T47D (cell line): ENCODE measurements at regions not wholly inside any gene's neighbourhood (a gene's known extent, or its start where the extent isn't known, plus 50 kb on each side); places are given as distances from the start of the nearest gene placed in this dataset.
"Not testable (repeated sequence)": the region's sequence is repeated elsewhere in the genome, so short reads cannot be mapped to it uniquely, and the experiment has no call there.

ENCODE experiments used
- DNase-seq, 2 experiments: peaks; one replicate each; pipeline versions ENCODE4 v3.0.0 to v3.0.0-alpha.2; 2011 to 2012; ENCODE audit warnings: low read depth in 1 of 2, low spot score in 1 of 2
- JUND ChIP-seq: IDR thresholded peaks from 2 replicates; pipeline ENCODE4 v1.6.1; 2012; ENCODE audit warnings: low read depth
- in situ Hi-C: cut with HindIII; loops from 2 replicates; pipeline ENCODE4 v1.10.0; 2016; ENCODE audit warnings: low sequenced_read_pairs, low pct_unique_long_range_greater_than_20kb

DNA sequence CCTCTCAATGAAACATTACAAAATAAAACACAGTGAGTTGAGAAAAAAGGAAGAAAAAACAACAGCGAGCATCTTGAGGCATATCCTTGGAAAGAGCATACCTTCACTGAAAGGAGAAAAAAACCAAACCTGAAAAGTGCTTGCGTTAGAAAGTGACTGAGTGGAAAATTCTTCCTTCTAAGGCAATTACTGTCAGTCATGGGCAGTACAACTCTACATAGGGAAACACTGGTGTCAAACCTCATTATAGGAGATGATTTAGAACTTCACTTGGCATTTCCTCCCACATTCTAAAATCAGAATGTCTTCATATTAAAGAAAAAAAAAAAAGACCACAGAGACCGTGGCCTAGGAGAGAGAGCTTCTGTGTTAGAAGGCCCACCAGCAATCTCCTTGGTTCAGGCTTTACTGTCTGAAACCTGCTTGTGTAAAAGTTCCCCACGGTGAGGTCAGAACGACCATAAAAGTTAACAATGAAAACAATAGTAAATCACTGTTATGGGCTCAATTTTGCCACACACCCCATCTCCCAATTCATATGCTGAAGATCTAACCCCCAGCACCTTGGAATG, 91.1 kb upstream of the CRY1 start:
- DNase-seq: no peak
- in situ Hi-C loops: no loop called here
- TF ChIP-seq JUND: no peak

DNA sequence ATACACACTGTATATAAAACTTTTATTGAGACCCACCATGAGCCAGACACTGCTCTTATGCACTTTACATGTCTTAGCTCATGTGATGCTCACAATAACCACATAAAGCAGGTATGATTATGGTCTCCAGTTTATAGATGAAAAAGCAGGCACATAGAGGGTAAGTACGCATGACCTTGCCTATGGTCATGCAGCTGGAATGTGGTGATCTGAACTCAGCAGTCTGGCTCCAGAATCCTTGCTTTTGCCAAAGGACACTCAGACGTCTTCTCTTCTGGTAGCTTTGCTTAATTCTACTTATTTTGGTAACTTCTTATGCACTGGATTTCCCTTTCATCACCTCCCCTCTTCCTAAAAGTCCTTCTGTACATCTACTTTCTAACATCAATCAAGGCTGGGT, 103.3 kb upstream of the CRY1 start:
- TF ChIP-seq JUND: no peak
- no peak for DNase-seq
- in situ Hi-C loops: no loop called here

DNA sequence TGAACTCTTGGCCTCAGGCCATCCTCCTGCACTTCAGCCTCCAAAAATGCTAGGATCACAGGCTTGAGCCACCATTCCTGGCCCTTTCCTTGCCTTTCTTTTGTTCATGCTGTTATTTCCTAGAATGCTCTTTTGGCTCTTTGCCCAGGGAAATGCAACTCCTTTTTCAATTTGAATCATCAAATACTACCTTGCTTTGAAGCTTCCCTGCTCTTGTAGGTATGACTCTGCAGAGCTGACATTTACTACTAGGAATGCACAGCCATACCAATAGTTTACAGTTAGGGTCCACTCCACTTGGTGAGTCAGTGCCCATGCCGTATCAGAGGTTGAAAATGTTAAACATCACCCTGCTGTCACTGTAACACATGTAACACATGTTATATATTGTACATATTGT, 107.0 kb upstream of the CRY1 start:
- no peak for TF ChIP-seq JUND
- in situ Hi-C loops: no loop called here

DNA sequence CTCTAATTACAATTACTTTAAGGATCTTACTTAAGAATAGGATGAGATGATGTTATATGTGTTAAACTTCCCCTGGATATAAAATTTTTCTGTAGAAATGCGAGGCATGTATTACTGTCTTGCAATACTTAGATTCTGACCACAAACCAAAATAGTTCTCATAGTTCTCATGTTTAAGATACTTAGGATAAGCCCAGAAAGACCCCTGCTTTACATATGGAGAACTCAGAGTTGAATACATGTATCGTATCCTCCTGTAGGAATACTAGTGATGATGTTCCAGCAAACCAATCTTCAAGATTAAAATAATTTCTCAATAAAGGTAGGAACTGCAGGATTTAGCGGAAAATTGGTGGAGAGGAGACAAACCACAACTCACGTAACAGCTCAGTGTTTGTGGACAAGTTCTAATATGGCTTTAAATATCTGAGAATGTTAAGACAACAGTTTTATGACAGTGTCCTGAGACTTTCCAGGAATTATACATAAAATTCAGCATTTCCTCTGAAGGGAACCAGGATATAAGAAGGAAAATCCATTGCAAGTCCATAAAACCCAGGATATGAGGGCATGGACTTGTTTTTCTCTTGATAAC, 114.7 kb upstream of the CRY1 start:
- TF ChIP-seq JUND: no peak
- no peak for DNase-seq
- in situ Hi-C loops: no loop called here

More for the DNA sequence above, 107.0 kb upstream of the CRY1 start:
- no peak for DNase-seq

DNA sequence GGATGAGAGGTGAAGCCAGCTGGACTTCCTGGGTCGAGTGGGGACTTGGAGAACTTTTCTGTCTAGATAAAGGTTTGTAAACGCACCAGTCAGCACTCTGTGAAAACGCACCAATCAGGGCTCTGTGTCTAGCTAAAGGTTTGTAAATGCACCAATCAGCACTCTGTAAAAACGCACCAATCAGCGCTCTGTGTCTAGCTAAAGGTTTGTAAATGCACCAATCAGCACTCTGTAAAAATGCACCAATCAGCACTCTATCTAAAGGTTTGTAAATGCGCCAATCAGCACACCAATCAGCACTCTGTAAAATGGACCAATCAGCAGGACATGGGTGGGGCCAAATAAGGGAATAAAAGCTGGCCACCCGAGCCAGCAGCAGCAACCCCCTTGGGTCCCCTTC, 116.4 kb upstream of the CRY1 start:
- DNase-seq, in situ Hi-C loops: not testable (repeated sequence)

DNA sequence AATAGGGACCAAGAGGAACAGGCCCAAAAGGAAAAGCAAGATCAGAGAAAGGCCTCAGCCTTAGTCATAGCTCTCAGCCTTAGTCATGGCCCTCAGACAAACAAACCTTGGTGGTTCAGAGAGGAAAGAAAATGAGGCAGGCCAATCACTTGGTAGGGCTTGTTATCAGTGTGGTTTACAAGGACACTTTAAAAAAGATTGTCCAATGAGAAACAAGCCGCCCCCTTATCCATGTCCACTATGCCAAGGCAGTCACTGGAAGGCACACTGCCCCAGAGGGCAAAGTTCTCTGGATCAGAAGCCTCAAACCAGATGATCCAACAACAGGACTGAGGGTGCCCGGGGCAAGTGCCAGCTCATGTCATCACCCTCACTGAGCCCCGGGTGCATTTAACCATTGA, 121.0 kb upstream of the CRY1 start:
- DNase-seq, in situ Hi-C loops: not testable (repeated sequence)

DNA sequence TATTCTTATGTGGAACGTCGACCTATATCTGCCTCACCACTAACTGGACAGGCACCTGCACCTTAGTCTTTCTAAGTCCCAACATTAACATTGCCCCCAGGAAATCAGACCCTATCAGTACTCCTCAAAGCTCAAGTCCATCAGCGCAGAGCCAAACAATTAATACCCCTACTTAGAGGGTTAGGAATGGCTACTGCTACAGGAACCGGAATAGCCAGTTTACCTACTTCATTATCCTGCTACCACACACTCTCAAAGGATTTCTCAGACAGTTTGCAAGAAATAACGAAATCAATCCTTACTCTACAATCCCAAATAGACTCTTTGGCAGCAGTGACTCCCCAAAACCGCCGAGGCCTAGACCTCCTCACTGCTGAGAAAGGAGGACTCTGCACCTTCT, 123.1 kb upstream of the CRY1 start:
- peak in 1 of 2 experiments; percentile 54 for DNase-seq
- in situ Hi-C loops: not testable (repeated sequence)

DNA sequence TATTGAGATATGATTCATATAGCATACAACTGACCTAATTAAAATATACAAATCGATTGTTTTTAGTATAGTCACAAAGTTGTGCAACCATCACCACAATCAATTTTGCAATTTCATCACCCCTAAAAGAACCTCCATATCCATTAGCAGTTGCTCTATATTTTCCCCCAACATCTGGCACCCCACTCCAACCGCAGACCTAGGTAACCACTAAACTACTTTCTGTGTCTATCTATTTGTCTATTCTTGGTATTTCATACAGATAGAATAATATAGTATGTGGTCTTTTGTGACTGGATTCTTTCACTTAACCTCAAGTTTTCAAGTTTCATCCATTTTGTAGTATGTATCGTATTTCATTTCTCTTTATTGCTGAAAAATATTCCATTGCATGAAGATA, 126.0 kb upstream of the CRY1 start:
- in situ Hi-C loops: no loop called here
- no peak for DNase-seq
- no peak for TF ChIP-seq JUND

DNA sequence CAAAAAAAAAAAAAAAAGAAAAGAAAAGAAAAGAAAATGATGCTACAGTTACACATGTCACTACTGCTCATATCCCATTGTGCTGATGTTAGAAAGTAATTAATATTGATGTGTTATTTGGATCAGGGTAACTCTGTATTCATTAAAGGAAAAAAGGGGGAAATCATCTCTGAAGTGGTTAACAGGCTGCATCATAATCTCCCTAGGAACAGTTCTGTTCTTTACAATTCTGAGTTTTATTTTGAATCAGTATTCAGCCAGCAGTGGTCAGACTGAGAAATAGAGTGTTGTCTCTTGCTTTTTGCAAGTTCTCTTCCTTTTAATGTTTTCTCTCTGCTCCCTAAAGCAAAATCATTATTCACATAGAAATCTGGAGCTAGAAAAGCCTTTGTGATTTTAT, 128.6 kb upstream of the CRY1 start:
- no peak for TF ChIP-seq JUND
- no peak for DNase-seq
- in situ Hi-C loops: no loop called here

DNA sequence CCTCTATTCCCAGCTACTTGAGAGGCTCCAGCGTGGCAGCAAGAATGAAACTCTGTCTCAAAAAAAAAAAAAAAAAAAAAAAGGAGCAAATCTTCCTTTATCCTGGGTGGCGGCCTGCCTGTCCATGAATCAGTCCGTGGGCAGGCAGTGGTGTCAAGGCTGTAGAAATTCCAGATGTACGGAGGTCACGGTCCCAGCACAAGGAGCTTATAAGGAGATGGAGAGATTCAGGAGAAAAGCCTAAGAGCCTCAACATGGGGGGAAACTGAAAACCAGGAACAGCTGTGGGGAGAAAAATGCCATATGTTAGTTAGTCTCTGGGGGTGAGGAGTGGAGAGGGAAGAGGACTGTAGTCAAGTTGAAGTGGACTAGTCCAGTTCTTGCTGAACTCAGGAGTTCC, 130.5 kb upstream of the CRY1 start:
- DNase-seq: peak in 1 of 2 experiments; percentile 24
- TF ChIP-seq JUND: no peak
- in situ Hi-C loops: no loop called here

DNA sequence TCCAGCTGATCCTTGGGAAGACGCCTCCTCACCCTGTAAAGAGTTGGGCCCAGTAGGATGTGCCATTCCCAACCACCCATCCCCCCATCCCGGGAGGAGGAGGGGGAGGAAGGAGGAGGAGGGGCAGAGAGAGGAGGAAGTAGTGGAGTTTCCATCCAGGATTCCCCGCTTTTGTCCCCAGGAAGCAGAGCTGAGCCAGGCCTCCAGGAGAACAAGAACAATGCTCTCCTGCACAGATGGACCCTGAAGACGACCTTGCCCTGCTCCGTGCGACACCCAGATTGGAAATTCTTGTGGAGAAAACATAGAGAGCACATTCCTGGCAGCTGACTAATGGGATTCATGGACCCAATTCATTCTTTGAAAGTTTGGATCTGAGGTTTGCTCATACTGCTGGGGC, 132.3 kb upstream of the CRY1 start:
- in situ Hi-C loops: no loop called here
- no peak for DNase-seq
- TF ChIP-seq JUND: no peak

DNA sequence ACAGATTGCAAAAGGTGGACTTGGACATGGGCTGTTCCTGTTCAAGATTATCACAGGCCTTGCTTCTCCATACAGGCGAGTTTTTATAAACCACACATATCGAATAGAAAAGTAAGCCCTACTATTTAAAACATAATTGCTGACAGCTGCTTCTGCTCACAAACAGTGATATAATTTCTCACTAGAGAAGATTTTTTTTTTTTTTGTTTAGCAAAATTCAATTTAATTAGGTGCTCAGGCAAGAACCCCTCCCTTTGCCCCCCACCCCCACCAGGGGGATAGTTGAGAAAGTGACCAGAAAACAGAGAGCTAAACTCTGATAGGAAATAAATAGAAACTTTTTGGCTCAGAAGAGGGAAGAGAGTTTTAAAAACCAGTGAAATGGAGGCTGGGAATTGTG, 132.8 kb upstream of the CRY1 start:
- DNase-seq: no peak
- in situ Hi-C loops: no loop called here
- TF ChIP-seq JUND: no peak

DNA sequence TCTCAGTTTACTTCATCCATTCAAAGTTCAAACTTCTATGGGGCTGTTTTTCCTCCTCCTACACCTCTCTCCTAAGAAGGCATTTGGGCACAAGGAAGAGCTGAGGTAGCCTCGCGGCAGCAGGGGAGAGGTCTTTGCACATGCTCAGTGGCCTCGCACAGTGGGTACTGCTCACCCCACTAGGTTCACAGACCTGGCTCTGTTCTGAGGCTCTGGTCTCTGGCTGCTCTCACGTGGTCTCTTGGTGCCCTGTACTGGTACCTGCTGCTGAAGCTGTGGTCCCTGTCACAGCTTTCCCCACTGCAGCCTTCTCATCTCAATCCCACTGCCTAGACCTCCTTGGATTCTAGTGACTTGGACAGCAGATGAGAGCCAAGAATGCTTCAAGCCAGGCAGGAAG, 134.7 kb upstream of the CRY1 start:
- in situ Hi-C loops: no loop called here
- no peak for DNase-seq
- no peak for TF ChIP-seq JUND

DNA sequence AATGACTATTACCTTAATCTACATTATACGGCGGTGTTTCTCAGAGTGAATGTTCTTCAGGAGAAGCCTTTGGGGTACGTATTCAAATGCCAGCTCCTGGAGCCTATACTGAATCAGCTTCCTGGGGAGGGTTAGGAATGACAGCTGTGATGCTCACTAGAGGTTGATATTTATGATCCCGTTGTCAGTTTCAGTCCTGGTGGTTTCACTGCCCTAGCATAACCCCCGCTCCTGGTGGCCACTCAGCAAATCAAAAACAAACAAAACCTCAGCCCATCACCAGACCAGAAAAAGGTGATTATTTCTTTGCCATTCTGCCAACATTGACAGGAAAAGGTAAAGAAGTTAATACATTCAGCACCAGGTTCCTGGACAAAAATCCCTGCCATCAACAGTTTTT, 136.5 kb upstream of the CRY1 start:
- TF ChIP-seq JUND: no peak
- in situ Hi-C loops: no loop called here
- DNase-seq: no peak
